ENCODE measurements at regions not wholly inside any gene's neighbourhood (a gene's known extent, or its start where the extent isn't known, plus 50 kb on each side); places are given as distances from the start of the nearest gene placed in this dataset.

DNA sequence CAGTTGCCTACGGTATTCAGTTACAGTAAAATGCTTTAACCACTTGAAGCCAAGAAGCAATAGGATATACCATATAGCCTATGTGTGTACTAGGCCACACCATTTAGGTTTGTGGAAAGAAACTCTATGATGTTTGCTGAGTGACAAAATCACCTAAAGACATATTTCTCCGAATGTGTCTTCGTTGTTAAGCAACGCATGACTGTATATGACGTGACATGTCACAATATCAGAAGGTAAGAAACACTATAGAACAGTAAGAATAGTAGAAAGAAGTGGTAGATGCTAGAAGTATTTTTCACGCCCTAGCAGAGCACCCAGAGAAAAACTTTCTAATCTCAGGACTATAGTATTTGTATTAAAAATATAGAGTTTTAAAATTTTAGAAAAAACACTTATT, 1188.2 kb upstream of the B3GALT2 start:
- no peak for DNase-seq (ENCODE audit: low read depth)
- TF ChIP-seq, protein P1, sequence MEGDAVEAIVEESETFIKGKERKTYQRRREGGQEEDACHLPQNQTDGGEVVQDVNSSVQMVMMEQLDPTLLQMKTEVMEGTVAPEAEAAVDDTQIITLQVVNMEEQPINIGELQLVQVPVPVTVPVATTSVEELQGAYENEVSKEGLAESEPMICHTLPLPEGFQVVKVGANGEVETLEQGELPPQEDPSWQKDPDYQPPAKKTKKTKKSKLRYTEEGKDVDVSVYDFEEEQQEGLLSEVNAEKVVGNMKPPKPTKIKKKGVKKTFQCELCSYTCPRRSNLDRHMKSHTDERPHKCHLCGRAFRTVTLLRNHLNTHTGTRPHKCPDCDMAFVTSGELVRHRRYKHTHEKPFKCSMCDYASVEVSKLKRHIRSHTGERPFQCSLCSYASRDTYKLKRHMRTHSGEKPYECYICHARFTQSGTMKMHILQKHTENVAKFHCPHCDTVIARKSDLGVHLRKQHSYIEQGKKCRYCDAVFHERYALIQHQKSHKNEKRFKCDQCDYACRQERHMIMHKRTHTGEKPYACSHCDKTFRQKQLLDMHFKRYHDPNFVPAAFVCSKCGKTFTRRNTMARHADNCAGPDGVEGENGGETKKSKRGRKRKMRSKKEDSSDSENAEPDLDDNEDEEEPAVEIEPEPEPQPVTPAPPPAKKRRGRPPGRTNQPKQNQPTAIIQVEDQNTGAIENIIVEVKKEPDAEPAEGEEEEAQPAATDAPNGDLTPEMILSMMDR (IDR thresholded peaks at IDR 0.05; ENCODE audit: control insufficient read depth, insufficient read depth, low read depth, low read length, missing control alignments), result no peak
- H3K4me3 ChIP-seq (ENCODE audit: control insufficient read depth, low read depth, low read length), result no peak overlapping the region

GRCh38 chr1:194372266-194372665, 1185.9 kb upstream of the B3GALT2 start:
- no peak for DNase-seq (ENCODE audit: low read depth)
- TF ChIP-seq, protein P1 (IDR thresholded peaks at IDR 0.05; ENCODE audit: control insufficient read depth, insufficient read depth, low read depth, low read length, missing control alignments), result no peak
- H3K4me3 ChIP-seq (ENCODE audit: control insufficient read depth, low read depth, low read length), result no peak overlapping the region

DNA sequence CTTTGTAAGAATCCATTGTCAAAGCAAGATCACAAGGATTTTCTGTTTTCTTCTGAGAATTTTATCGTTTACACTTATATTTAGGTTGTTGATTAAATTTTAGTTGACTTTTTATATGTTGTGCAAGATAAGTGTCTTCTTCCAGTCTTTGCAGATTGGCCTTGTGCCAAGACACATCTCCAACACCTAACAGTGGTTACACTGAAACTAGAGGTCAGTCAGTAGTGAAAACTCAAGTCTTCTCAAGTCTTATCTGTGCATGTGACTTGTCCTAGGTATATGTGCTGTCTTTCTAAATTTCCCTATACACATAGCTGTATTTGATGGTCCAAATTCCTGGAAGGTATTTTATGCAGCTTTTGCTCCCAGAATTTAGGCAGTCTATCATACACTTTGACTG, 1183.2 kb upstream of the B3GALT2 start:
- no peak for DNase-seq (ENCODE audit: low read depth)
- H3K4me3 ChIP-seq (ENCODE audit: control insufficient read depth, low read depth, low read length), result no peak overlapping the region
- TF ChIP-seq, protein P1 (IDR thresholded peaks at IDR 0.05; ENCODE audit: control insufficient read depth, insufficient read depth, low read depth, low read length, missing control alignments), result no peak

GRCh38 chr1:194369060-194369459, 1182.6 kb upstream of the B3GALT2 start:
- TF ChIP-seq, protein P1 (IDR thresholded peaks at IDR 0.05; ENCODE audit: control insufficient read depth, insufficient read depth, low read depth, low read length, missing control alignments), result no peak
- DNase-seq (ENCODE audit: low read depth), result no peak
- H3K4me3 ChIP-seq (ENCODE audit: control insufficient read depth, low read depth, low read length), result no peak overlapping the region

GRCh38 chr1:194367121-194367520, 1180.7 kb upstream of the B3GALT2 start:
- H3K4me3 ChIP-seq (ENCODE audit: control insufficient read depth, low read depth, low read length), result no peak overlapping the region
- TF ChIP-seq, protein P1 (IDR thresholded peaks at IDR 0.05; ENCODE audit: control insufficient read depth, insufficient read depth, low read depth, low read length, missing control alignments), result no peak
- no peak for DNase-seq (ENCODE audit: low read depth)

- TF ChIP-seq, protein P1 (IDR thresholded peaks at IDR 0.05; ENCODE audit: control insufficient read depth, insufficient read depth, low read depth, low read length, missing control alignments), result no peak
- no peak for DNase-seq (ENCODE audit: low read depth)
- no peak overlapping the region for H3K4me3 ChIP-seq (ENCODE audit: control insufficient read depth, low read depth, low read length)
Observed at GRCh38 chr1:194366705-194367104, 1180.3 kb upstream of the B3GALT2 start.

- DNase-seq (ENCODE audit: low read depth), result no peak
- TF ChIP-seq, protein P1 (IDR thresholded peaks at IDR 0.05; ENCODE audit: control insufficient read depth, insufficient read depth, low read depth, low read length, missing control alignments), result no peak
- H3K4me3 ChIP-seq (ENCODE audit: control insufficient read depth, low read depth, low read length), result no peak overlapping the region
Observed at GRCh38 chr1:194362327-194362726, 1175.9 kb upstream of the B3GALT2 start.

Measured in AG09309 (cell line).